DND-41 (cell line): ENCODE measurements at regions not wholly inside any gene's neighbourhood (a gene's known extent, or its start where the extent isn't known, plus 50 kb on each side); places are given as distances from the start of the nearest gene placed in this dataset.

ENCODE experiments used
- ATAC-seq: fragments of 200-7000 bp; cut with Tn5 transposase; 3 replicates; pipeline ENCODE4 v1.9.1; 2021; ENCODE audit warnings: low read depth; ENCODE audit not compliant: insufficient read depth
- DNase-seq: peaks from one replicate; pipeline ENCODE4 v3.0.0-alpha.2; 2020
- H2AFZ ChIP-seq: 2 replicates; pipeline ENCODE4 v1.6.0; 2012; ENCODE audit warnings: low read depth, low read length
- H3K27ac ChIP-seq: 2 replicates; pipeline ENCODE4 v1.5.1; 2012; ENCODE audit warnings: low read length, inconsistent platforms
- H3K27me3 ChIP-seq: fragments of 200-600 bp; sonication (generic); 2 replicates; pipeline ENCODE4 v1.6.0; 2012; ENCODE audit warnings: low read length, mild to moderate bottlenecking, inconsistent platforms; ENCODE audit not compliant: insufficient read depth, poor library complexity
- H3K36me3 ChIP-seq: 2 replicates; pipeline ENCODE4 v1.5.1; 2012; ENCODE audit warnings: low read length, inconsistent platforms; ENCODE audit not compliant: insufficient read depth
- H3K4me1 ChIP-seq: 2 replicates; pipeline ENCODE4 v1.5.1; 2012; ENCODE audit warnings: mild to moderate bottlenecking, low read length; ENCODE audit not compliant: insufficient read depth
- H3K4me2 ChIP-seq: 2 replicates; pipeline ENCODE4 v1.6.0; 2012; ENCODE audit warnings: mild to moderate bottlenecking, moderate library complexity, low read length, inconsistent platforms; ENCODE audit not compliant: insufficient read depth
- H3K4me3 ChIP-seq, 2 experiments: fragments of 200-600 bp in 1 of 2; shearing (Covaris generic) in 1 of 2; 2 replicates each; pipeline ENCODE4 v1.5.1; 2012 to 2016; ENCODE audit warnings: inconsistent platforms in 2 of 2, low read length in 2 of 2, mild to moderate bottlenecking in 2 of 2, low read depth in 1 of 2, moderate library complexity in 1 of 2
- H3K79me2 ChIP-seq: 2 replicates; pipeline ENCODE4 v1.6.0; 2012; ENCODE audit warnings: low read length, inconsistent platforms; ENCODE audit not compliant: insufficient read depth
- H3K9ac ChIP-seq: 2 replicates; pipeline ENCODE4 v1.6.0; 2012; ENCODE audit warnings: low read depth, mild to moderate bottlenecking, inconsistent platforms, low read length, moderate library complexity
- H3K9me3 ChIP-seq: 2 replicates; pipeline ENCODE4 v1.5.1; 2012; ENCODE audit warnings: low read length, moderate library complexity, mild to moderate bottlenecking, inconsistent platforms; ENCODE audit not compliant: insufficient read depth, severe bottlenecking
- H4K20me1 ChIP-seq: 2 replicates; pipeline ENCODE4 v1.6.0; 2012; ENCODE audit warnings: low read length; ENCODE audit not compliant: insufficient read depth
- CTCF ChIP-seq: IDR thresholded peaks from 2 replicates; pipeline ENCODE4 v1.5.1; 2012; ENCODE audit warnings: borderline replicate concordance, low read length, moderate library complexity, mild to moderate bottlenecking; ENCODE audit not compliant: poor library complexity, severe bottlenecking; ENCODE audit errors: extremely low read depth
- EZH2 ChIP-seq: IDR thresholded peaks from 3 replicates; pipeline ENCODE4 v1.6.1; 2012; ENCODE audit warnings: borderline replicate concordance, low read depth, mild to moderate bottlenecking, moderate library complexity, low read length, inconsistent platforms; ENCODE audit not compliant: severe bottlenecking

- Histone ChIP-seq H2AFZ (no peak overlapping the region), H3K4me1 (no peaks in the 10 kb centered on the region), H3K79me2 (no peaks in the 10 kb centered on the region), H3K4me2 (no peak overlapping the region), H3K27me3 (peaks cover 7% of the 10 kb centered on the region), H3K9ac (no peak overlapping the region), H3K36me3 (no peaks in the 10 kb centered on the region), H4K20me1 (no peaks in the 10 kb centered on the region), H3K4me3 (no peak overlapping the region), H3K27ac (no peak overlapping the region), H3K9me3 (no peaks in the 10 kb centered on the region)
- ATAC-seq (no peak), DNase-seq (no peak)
- TF ChIP-seq EZH2 (no peak), CTCF (no peak)
Observed at GRCh38 chr13:31512331-31512730, 227.0 kb upstream of the RXFP2 start.

- Histone ChIP-seq H3K27ac (no peak overlapping the region), H3K9me3 (no peaks in the 10 kb centered on the region), H3K79me2 (no peaks in the 10 kb centered on the region), H2AFZ (no peak overlapping the region), H3K4me1 (no peaks in the 10 kb centered on the region), H3K4me3 (no peak overlapping the region), H3K27me3 (peaks cover 13% of the 10 kb centered on the region), H3K36me3 (no peaks in the 10 kb centered on the region), H4K20me1 (no peaks in the 10 kb centered on the region), H3K4me2 (no peak overlapping the region), H3K9ac (no peak overlapping the region)
- DNase-seq (no peak), ATAC-seq (no peak)
- TF ChIP-seq CTCF (no peak), EZH2 (no peak)
Observed at GRCh38 chr13:31514932-31515331, 224.4 kb upstream of the RXFP2 start.

GRCh38 chr13:31515427-31515826 lies 223.9 kb upstream of the RXFP2 start:
- no peaks in the 10 kb centered on the region for H3K36me3 ChIP-seq
- no peak overlapping the region for H3K9ac ChIP-seq
- H3K4me1 ChIP-seq, result no peaks in the 10 kb centered on the region
- H3K79me2 ChIP-seq, result no peaks in the 10 kb centered on the region
- no peak for TF ChIP-seq CTCF
- no peak for TF ChIP-seq EZH2
- H3K27me3 ChIP-seq, result peaks cover 13% of the 10 kb centered on the region
- no peak overlapping the region for H3K27ac ChIP-seq
- H2AFZ ChIP-seq, result no peak overlapping the region
- no peak overlapping the region for H3K4me3 ChIP-seq
- H4K20me1 ChIP-seq, result no peaks in the 10 kb centered on the region
- H3K4me2 ChIP-seq, result no peak overlapping the region
- no peaks in the 10 kb centered on the region for H3K9me3 ChIP-seq
- DNase-seq, result no peak
- ATAC-seq, result no peak

- H3K27me3 ChIP-seq, result peaks cover 13% of the 10 kb centered on the region
- H3K36me3 ChIP-seq, result no peaks in the 10 kb centered on the region
- H3K9me3 ChIP-seq, result no peaks in the 10 kb centered on the region
- no peaks in the 10 kb centered on the region; the same call in 1 of the 2 replicates for H4K20me1 ChIP-seq
- no peak overlapping the region for H3K4me3 ChIP-seq
- H3K4me1 ChIP-seq, result no peaks in the 10 kb centered on the region
- H2AFZ ChIP-seq, result no peak overlapping the region
- H3K79me2 ChIP-seq, result no peaks in the 10 kb centered on the region
- H3K27ac ChIP-seq, result no peak overlapping the region
- no peak overlapping the region for H3K4me2 ChIP-seq
- DNase-seq (no peak), ATAC-seq (no peak)
- no peak overlapping the region for H3K9ac ChIP-seq
- TF ChIP-seq CTCF, result no peak
- TF ChIP-seq EZH2, result no peak
Observed at GRCh38 chr13:31517599-31517998, 221.7 kb upstream of the RXFP2 start.
